Osteoblast (primary cell): ENCODE measurements at regions not wholly inside any gene's neighbourhood (a gene's known extent, or its start where the extent isn't known, plus 50 kb on each side); places are given as distances from the start of the nearest gene placed in this dataset.

Source experiments
- DNase-seq: peaks from one replicate; pipeline ENCODE4 v3.0.0; 2011; ENCODE audit warnings: low spot score, mixed read lengths; ENCODE audit not compliant: insufficient read length; ENCODE audit errors: missing footprints
- H2AFZ ChIP-seq: 2 replicates; pipeline ENCODE4 v1.6.0; 2011; ENCODE audit warnings: mild to moderate bottlenecking, low read length
- H3K27ac ChIP-seq: 2 replicates; pipeline ENCODE4 v1.5.1; 2011; ENCODE audit warnings: mild to moderate bottlenecking, low read depth, low read length, moderate library complexity
- H3K27me3 ChIP-seq: 2 replicates; pipeline ENCODE4 v1.6.0; 2012; ENCODE audit warnings: mild to moderate bottlenecking, control low read depth, inconsistent platforms, low read length, moderate library complexity; ENCODE audit not compliant: insufficient read depth
- H3K36me3 ChIP-seq: 2 replicates; pipeline ENCODE4 v1.5.1; 2011; ENCODE audit warnings: mild to moderate bottlenecking, low read length, control low read depth, moderate library complexity; ENCODE audit not compliant: insufficient read depth
- H3K4me1 ChIP-seq: 2 replicates; pipeline ENCODE4 v1.5.1; 2011; ENCODE audit warnings: mild to moderate bottlenecking, low read length, control low read depth, moderate library complexity; ENCODE audit not compliant: insufficient read depth
- H3K4me2 ChIP-seq: 2 replicates; pipeline ENCODE4 v1.6.0; 2011; ENCODE audit warnings: mild to moderate bottlenecking, low read length; ENCODE audit not compliant: insufficient read depth
- H3K4me3 ChIP-seq: fragments of 200-600 bp; sonication (generic); 3 replicates; pipeline ENCODE4 v1.5.1; 2012; ENCODE audit warnings: mild to moderate bottlenecking, low read length, inconsistent platforms; ENCODE audit not compliant: insufficient read depth
- H3K79me2 ChIP-seq: 2 replicates; pipeline ENCODE4 v1.6.0; 2012; ENCODE audit warnings: mild to moderate bottlenecking, low read length, control low read depth, inconsistent platforms; ENCODE audit not compliant: insufficient read depth
- H3K9me3 ChIP-seq: 2 replicates; pipeline ENCODE4 v1.5.1; 2011; ENCODE audit warnings: low read depth, low read length, control low read depth
- H4K20me1 ChIP-seq: 2 replicates; pipeline ENCODE4 v1.6.0; 2012; ENCODE audit warnings: mild to moderate bottlenecking, low read length, control low read depth; ENCODE audit not compliant: insufficient read depth
- CTCF ChIP-seq: IDR thresholded peaks from 2 replicates; pipeline ENCODE4 v1.5.1; 2011; ENCODE audit warnings: mild to moderate bottlenecking, low read depth, low read length, moderate library complexity; ENCODE audit errors: extremely low read depth

- Histone ChIP-seq H3K36me3 (no peaks in the 10 kb centered on the region), H3K27me3 (no peaks in the 10 kb centered on the region), H3K27ac (no peak overlapping the region), H3K9me3 (no peaks in the 10 kb centered on the region), H3K79me2 (no peaks in the 10 kb centered on the region), H3K4me3 (no peak overlapping the region), H4K20me1 (no peaks in the 10 kb centered on the region), H3K4me2 (no peak overlapping the region), H3K4me1 (no peaks in the 10 kb centered on the region), H2AFZ (no peak overlapping the region)
- TF ChIP-seq CTCF: no peak
- no peak for DNase-seq
Measured at GRCh38 chr1:34648501-34648900, 106.3 kb upstream of the GJB5 start.

GRCh38 chr1:34650090-34650489, 104.8 kb upstream of the GJB5 start:
- H2AFZ ChIP-seq: no peak overlapping the region
- H3K4me1 ChIP-seq: no peaks in the 10 kb centered on the region
- H3K9me3 ChIP-seq: no peaks in the 10 kb centered on the region
- H3K27me3 ChIP-seq: no peaks in the 10 kb centered on the region
- no peaks in the 10 kb centered on the region for H4K20me1 ChIP-seq
- no peak overlapping the region for H3K4me3 ChIP-seq
- H3K36me3 ChIP-seq: no peaks in the 10 kb centered on the region
- H3K79me2 ChIP-seq: no peaks in the 10 kb centered on the region
- H3K4me2 ChIP-seq: no peak overlapping the region
- H3K27ac ChIP-seq: no peak overlapping the region
- no peak for DNase-seq
- no peak for TF ChIP-seq CTCF

- no peak for TF ChIP-seq CTCF
Measured at GRCh38 chr1:34650800-34651199, 104.0 kb upstream of the GJB5 start.

GRCh38 chr1:34653110-34653509, 101.7 kb upstream of the GJB5 start:
- no peak overlapping the region for H2AFZ ChIP-seq
- H3K79me2 ChIP-seq: no peaks in the 10 kb centered on the region
- H3K4me3 ChIP-seq: no peak overlapping the region
- H4K20me1 ChIP-seq: no peaks in the 10 kb centered on the region
- H3K36me3 ChIP-seq: no peaks in the 10 kb centered on the region
- no peaks in the 10 kb centered on the region for H3K4me1 ChIP-seq
- no peak for DNase-seq
- no peak overlapping the region for H3K4me2 ChIP-seq
- no peaks in the 10 kb centered on the region for H3K9me3 ChIP-seq
- H3K27ac ChIP-seq: no peak overlapping the region
- H3K27me3 ChIP-seq: no peaks in the 10 kb centered on the region
- no peak for TF ChIP-seq CTCF

More at GRCh38 chr1:34650800-34651199, 104.0 kb upstream of the GJB5 start:
- Histone ChIP-seq H3K4me2 (no peak overlapping the region), H3K4me3 (no peak overlapping the region), H3K4me1 (no peaks in the 10 kb centered on the region), H3K79me2 (no peaks in the 10 kb centered on the region), H2AFZ (no peak overlapping the region), H3K36me3 (no peaks in the 10 kb centered on the region), H4K20me1 (no peaks in the 10 kb centered on the region), H3K27me3 (no peaks in the 10 kb centered on the region), H3K27ac (no peak overlapping the region), H3K9me3 (no peaks in the 10 kb centered on the region)
- DNase-seq: no peak
